Glutamatergic neuron (in vitro differentiated cells): ENCODE measurements at regions not wholly inside any gene's neighbourhood (a gene's known extent, or its start where the extent isn't known, plus 50 kb on each side); places are given as distances from the start of the nearest gene placed in this dataset.

Experiments
- DNase-seq: peaks from one replicate; pipeline ENCODE4 v3.0.0; 2022
- H3K27ac Mint-ChIP-seq: one replicate; pipeline ENCODE4 v1.8.0; 2020; ENCODE audit warnings: mild to moderate bottlenecking, mixed read lengths, inconsistent platforms; ENCODE audit not compliant: unreplicated experiment
- H3K27me3 Mint-ChIP-seq: one replicate; pipeline ENCODE4 v1.8.0; 2020; ENCODE audit warnings: mild to moderate bottlenecking, moderate library complexity, mixed read lengths, inconsistent platforms; ENCODE audit not compliant: unreplicated experiment
- H3K36me3 Mint-ChIP-seq: one replicate; pipeline ENCODE4 v1.8.0; 2020; ENCODE audit warnings: mild to moderate bottlenecking, mixed read lengths, inconsistent platforms; ENCODE audit not compliant: unreplicated experiment
- H3K4me1 Mint-ChIP-seq: one replicate; pipeline ENCODE4 v1.8.0; 2020; ENCODE audit warnings: mild to moderate bottlenecking, low read depth, mixed read lengths, inconsistent platforms; ENCODE audit not compliant: unreplicated experiment
- H3K4me3 Mint-ChIP-seq: one replicate; pipeline ENCODE4 v1.8.0; 2020; ENCODE audit warnings: mild to moderate bottlenecking, mixed read lengths, inconsistent platforms; ENCODE audit not compliant: unreplicated experiment
- H3K9me3 Mint-ChIP-seq: one replicate; pipeline ENCODE4 v1.8.0; 2020; ENCODE audit warnings: mild to moderate bottlenecking, moderate library complexity, mixed read lengths, inconsistent platforms; ENCODE audit not compliant: unreplicated experiment
- CTCF ChIP-seq: fragments of 200-600 bp; sonication (generic); IDR thresholded peaks from one replicate; pipeline ENCODE4 v1.5.0; 2021; ENCODE audit not compliant: partially characterized antibody, unreplicated experiment

- no peak for TF ChIP-seq CTCF
- Mint-ChIP-seq H3K4me1 (peaks cover 4% of the 10 kb centered on the region), H3K9me3 (peaks cover 3% of the 10 kb centered on the region), H3K27ac (no peak overlapping the region), H3K36me3 (no peaks in the 10 kb centered on the region), H3K4me3 (no peak overlapping the region), H3K27me3 (no peaks in the 10 kb centered on the region)
- no peak for DNase-seq
Measured at GRCh38 chr13:34416971-34417380, 525.1 kb upstream of the NBEA start.

GRCh38 chr13:34417896-34418295 lies 524.2 kb upstream of the NBEA start:
- Mint-ChIP-seq H3K4me3 (no peak overlapping the region), H3K27ac (no peak overlapping the region), H3K27me3 (no peaks in the 10 kb centered on the region), H3K36me3 (no peaks in the 10 kb centered on the region), H3K9me3 (peaks cover 3% of the 10 kb centered on the region), H3K4me1 (peaks cover 4% of the 10 kb centered on the region)
- no peak for TF ChIP-seq CTCF
- no peak for DNase-seq

GRCh38 chr13:34419025-34419424 lies 523.0 kb upstream of the NBEA start:
- Mint-ChIP-seq H3K36me3 (no peaks in the 10 kb centered on the region), H3K9me3 (peaks cover 3% of the 10 kb centered on the region), H3K4me1 (peaks cover 4% of the 10 kb centered on the region), H3K27ac (no peak overlapping the region), H3K4me3 (no peak overlapping the region), H3K27me3 (no peaks in the 10 kb centered on the region)
- no peak for TF ChIP-seq CTCF
- DNase-seq: no peak

- no peak for TF ChIP-seq CTCF
- Mint-ChIP-seq H3K4me1 (peaks cover 4% of the 10 kb centered on the region), H3K36me3 (no peaks in the 10 kb centered on the region), H3K27ac (no peak overlapping the region), H3K9me3 (peaks cover 3% of the 10 kb centered on the region), H3K27me3 (no peaks in the 10 kb centered on the region), H3K4me3 (no peak overlapping the region)
- DNase-seq: no peak
Measured at GRCh38 chr13:34419755-34420154, 522.3 kb upstream of the NBEA start.

- no peak for TF ChIP-seq CTCF
- no peaks in the 10 kb centered on the region for H3K9me3 Mint-ChIP-seq
- peaks cover 4% of the 10 kb centered on the region for H3K4me1 Mint-ChIP-seq
- H3K27me3 Mint-ChIP-seq: no peaks in the 10 kb centered on the region
- no peak for DNase-seq
- no peak overlapping the region for H3K4me3 Mint-ChIP-seq
- H3K27ac Mint-ChIP-seq: no peak overlapping the region
- H3K36me3 Mint-ChIP-seq: no peaks in the 10 kb centered on the region
Measured at GRCh38 chr13:34420702-34421346, 521.2 kb upstream of the NBEA start.
